ENCODE measurements at regions not wholly inside any gene's neighbourhood (a gene's known extent, or its start where the extent isn't known, plus 50 kb on each side); places are given as distances from the start of the nearest gene placed in this dataset.

- H3K9me3 ChIP-seq (ENCODE audit: control insufficient read depth in 2 of 3, insufficient read depth in 1 of 3, low read length in 3 of 3), result no peaks in the 10 kb centered on the region
- intact Hi-C loops (cut with DNase I), result no loop called here
- H3K9ac ChIP-seq (ENCODE audit: low read length in 3 of 3), result no peak overlapping the region
- no peaks in the 10 kb centered on the region for H3K4me1 ChIP-seq (ENCODE audit: control insufficient read depth in 2 of 3, insufficient read depth in 2 of 3, low read depth in 1 of 3, low read length in 3 of 3)
- no peaks in the 10 kb centered on the region for H3K27me3 ChIP-seq (ENCODE audit: control insufficient read depth, insufficient read depth, low read length)
- DNase-seq, result no peak
- no peak overlapping the region for H3K4me3 ChIP-seq (ENCODE audit: low read length in 3 of 3)
- no peak for FAIRE-seq
- TF ChIP-seq CTCF (IDR thresholded peaks at IDR 0.05; ENCODE audit: borderline replicate concordance, extremely low read depth, insufficient read depth), result no peak
- no peak overlapping the region for H3K27ac ChIP-seq (ENCODE audit: low read depth in 2 of 2, low read length in 2 of 2)
- no peaks in the 10 kb centered on the region for H3K36me3 ChIP-seq (ENCODE audit: control insufficient read depth in 2 of 3, insufficient read depth in 3 of 3, low read length in 3 of 3)
Observed at GRCh38 chr13:74860789-74861188, 621.2 kb downstream of the TBC1D4 start.

- intact Hi-C loops (cut with DNase I), result no loop called here
- Histone ChIP-seq H3K36me3 (ENCODE audit: control insufficient read depth in 2 of 3, insufficient read depth in 3 of 3, low read length in 3 of 3) (no peaks in the 10 kb centered on the region), H3K27me3 (ENCODE audit: control insufficient read depth, insufficient read depth, low read length) (no peaks in the 10 kb centered on the region), H3K9me3 (ENCODE audit: control insufficient read depth in 2 of 3, insufficient read depth in 1 of 3, low read length in 3 of 3) (peaks cover 0 to 12% (median 0%) of the 10 kb centered on the region in 3 donors), H3K4me3 (ENCODE audit: low read length in 3 of 3) (no peak overlapping the region), H3K27ac (ENCODE audit: low read depth in 2 of 2, low read length in 2 of 2) (no peak overlapping the region), H3K4me1 (ENCODE audit: control insufficient read depth in 2 of 3, insufficient read depth in 2 of 3, low read depth in 1 of 3, low read length in 3 of 3) (no peaks in the 10 kb centered on the region), H3K9ac (ENCODE audit: low read length in 3 of 3) (no peak overlapping the region)
- DNase-seq (no peak), FAIRE-seq (no peak)
- no peak for TF ChIP-seq CTCF (IDR thresholded peaks at IDR 0.05; ENCODE audit: borderline replicate concordance, extremely low read depth, insufficient read depth)
Observed at GRCh38 chr13:74850893-74851292, 631.1 kb downstream of the TBC1D4 start.

- no peak overlapping the region for H3K27ac ChIP-seq (ENCODE audit: low read depth in 2 of 2, low read length in 2 of 2)
- peaks cover 0 to 8% (median 0%) of the 10 kb centered on the region in 3 donors for H3K9me3 ChIP-seq (ENCODE audit: control insufficient read depth in 2 of 3, insufficient read depth in 1 of 3, low read length in 3 of 3)
- H3K9ac ChIP-seq (ENCODE audit: low read length in 3 of 3), result no peak overlapping the region
- DNase-seq, result no peak
- FAIRE-seq, result no peak
- no peaks in the 10 kb centered on the region for H3K36me3 ChIP-seq (ENCODE audit: control insufficient read depth in 2 of 3, insufficient read depth in 3 of 3, low read length in 3 of 3)
- no peak overlapping the region for H3K4me3 ChIP-seq (ENCODE audit: low read length in 3 of 3)
- H3K27me3 ChIP-seq (ENCODE audit: control insufficient read depth, insufficient read depth, low read length), result no peaks in the 10 kb centered on the region
- no peaks in the 10 kb centered on the region for H3K4me1 ChIP-seq (ENCODE audit: control insufficient read depth in 2 of 3, insufficient read depth in 2 of 3, low read depth in 1 of 3, low read length in 3 of 3)
- no peak for TF ChIP-seq CTCF (IDR thresholded peaks at IDR 0.05; ENCODE audit: borderline replicate concordance, extremely low read depth, insufficient read depth)
- intact Hi-C loops (cut with DNase I), result no loop called here
Observed at GRCh38 chr13:74847966-74848365, 634.0 kb downstream of the TBC1D4 start.

GRCh38 chr13:74845806-74846205 lies 636.2 kb downstream of the TBC1D4 start:
- Histone ChIP-seq H3K4me1 (ENCODE audit: control insufficient read depth in 2 of 3, insufficient read depth in 2 of 3, low read depth in 1 of 3, low read length in 3 of 3) (no peaks in the 10 kb centered on the region), H3K27ac (ENCODE audit: low read depth in 2 of 2, low read length in 2 of 2) (no peak overlapping the region), H3K36me3 (ENCODE audit: control insufficient read depth in 2 of 3, insufficient read depth in 3 of 3, low read length in 3 of 3) (no peaks in the 10 kb centered on the region), H3K27me3 (ENCODE audit: control insufficient read depth, insufficient read depth, low read length) (no peaks in the 10 kb centered on the region), H3K4me3 (ENCODE audit: low read length in 3 of 3) (no peak overlapping the region), H3K9me3 (ENCODE audit: control insufficient read depth in 2 of 3, insufficient read depth in 1 of 3, low read length in 3 of 3) (peaks cover 0 to 8% (median 0%) of the 10 kb centered on the region in 3 donors), H3K9ac (ENCODE audit: low read length in 3 of 3) (no peak overlapping the region)
- intact Hi-C loops (cut with DNase I), result no loop called here
- DNase-seq (no peak), FAIRE-seq (no peak)
- TF ChIP-seq CTCF (IDR thresholded peaks at IDR 0.05; ENCODE audit: borderline replicate concordance, extremely low read depth, insufficient read depth), result no peak
